ENCODE measurements at regions not wholly inside any gene's neighbourhood (a gene's known extent, or its start where the extent isn't known, plus 50 kb on each side); places are given as distances from the start of the nearest gene placed in this dataset.

GRCh38 chr5:116681334-116682013 lies 106.9 kb upstream of the SEMA6A start:
- WGBS (ENCODE audit: extremely low coverage, insufficient read length, low lambda C conversion rate), result no CpG with 5 or more reads among the region's 7 CpGs

More at GRCh38 chr5:116681334-116682013, 106.9 kb upstream of the SEMA6A start:
- Histone ChIP-seq H3T11ph (ENCODE audit: low read length) (no peak overlapping the region), H3K18ac (ENCODE audit: insufficient read length, low read depth, low read length) (no peak overlapping the region), H3K27me3 (ENCODE audit: insufficient read depth, low read length) (no peaks in the 10 kb centered on the region), H3K14ac (ENCODE audit: insufficient read depth, low read length) (no peak overlapping the region), H3K56ac (ENCODE audit: insufficient read length, low read depth, low read length) (no peak overlapping the region), H2AFZ (ENCODE audit: low read length) (no peak overlapping the region), H4K91ac (ENCODE audit: insufficient read length, low read depth, low read length) (no peak overlapping the region), H3K23me2 (ENCODE audit: insufficient read length, low read depth, low read length, poor library complexity, severe bottlenecking) (no peaks in the 10 kb centered on the region), H3K23ac (ENCODE audit: insufficient read length, low read depth, low read length) (no peak overlapping the region), H3K27ac (ENCODE audit: insufficient read length, low read depth, low read length) (no peak overlapping the region), H3K79me1 (ENCODE audit: insufficient read depth, low read depth, low read length, poor library complexity, severe bottlenecking) (no peaks in the 10 kb centered on the region), H3K4ac (ENCODE audit: low read depth, low read length) (no peak overlapping the region), H3K9me3 (ENCODE audit: control insufficient read depth, low read depth, low read length) (no peaks in the 10 kb centered on the region), H4K20me1 (ENCODE audit: control insufficient read depth, insufficient read depth, insufficient read length) (no peaks in the 10 kb centered on the region), H2AK5ac (ENCODE audit: insufficient read length, low read length) (no peak overlapping the region), H4K8ac (replicated peaks; ENCODE audit: insufficient read length, low read depth, low read length) (no peak overlapping the region), H2BK5ac (ENCODE audit: insufficient read length, low read length) (no peak overlapping the region), H3K4me2 (ENCODE audit: insufficient read depth, insufficient read length, low read length) (no peak overlapping the region), H2BK12ac (ENCODE audit: insufficient read length, low read depth, low read length) (no peak overlapping the region), H2BK120ac (ENCODE audit: low read depth, low read length, poor library complexity, severe bottlenecking) (no peak overlapping the region), H3K9ac (ENCODE audit: extremely low read depth, insufficient read length, low read length) (no peak overlapping the region), H3K79me2 (ENCODE audit: insufficient read depth, low read length) (no peaks in the 10 kb centered on the region), H2BK20ac (ENCODE audit: low read depth, low read length, poor library complexity, severe bottlenecking) (no peak overlapping the region), H3K4me1 (ENCODE audit: insufficient read depth, low read length) (no peaks in the 10 kb centered on the region), H2BK15ac (ENCODE audit: low read depth, low read length) (no peak overlapping the region), H4K5ac (ENCODE audit: insufficient read length, low read depth, low read length) (no peak overlapping the region)
- Mint-ChIP-seq H3K27ac (no peak overlapping the region), H3K27me3 (ENCODE audit: low read depth) (no peaks in the 10 kb centered on the region; the same call in 1 of the 2 replicates), H3K4me3 (no peak overlapping the region), H3K4me1 (peaks cover 9 to 10% of the 10 kb centered on the region in 2 experiments), H3K9me3 (no peaks in the 10 kb centered on the region), H3K36me3 (ENCODE audit: insufficient read depth in 1 of 3, low read depth in 3 of 3) (no peaks in the 10 kb centered on the region; a peak in 1 of 7 replicates)
- no peak for DNase-seq
- TF ChIP-seq, protein P1, sequence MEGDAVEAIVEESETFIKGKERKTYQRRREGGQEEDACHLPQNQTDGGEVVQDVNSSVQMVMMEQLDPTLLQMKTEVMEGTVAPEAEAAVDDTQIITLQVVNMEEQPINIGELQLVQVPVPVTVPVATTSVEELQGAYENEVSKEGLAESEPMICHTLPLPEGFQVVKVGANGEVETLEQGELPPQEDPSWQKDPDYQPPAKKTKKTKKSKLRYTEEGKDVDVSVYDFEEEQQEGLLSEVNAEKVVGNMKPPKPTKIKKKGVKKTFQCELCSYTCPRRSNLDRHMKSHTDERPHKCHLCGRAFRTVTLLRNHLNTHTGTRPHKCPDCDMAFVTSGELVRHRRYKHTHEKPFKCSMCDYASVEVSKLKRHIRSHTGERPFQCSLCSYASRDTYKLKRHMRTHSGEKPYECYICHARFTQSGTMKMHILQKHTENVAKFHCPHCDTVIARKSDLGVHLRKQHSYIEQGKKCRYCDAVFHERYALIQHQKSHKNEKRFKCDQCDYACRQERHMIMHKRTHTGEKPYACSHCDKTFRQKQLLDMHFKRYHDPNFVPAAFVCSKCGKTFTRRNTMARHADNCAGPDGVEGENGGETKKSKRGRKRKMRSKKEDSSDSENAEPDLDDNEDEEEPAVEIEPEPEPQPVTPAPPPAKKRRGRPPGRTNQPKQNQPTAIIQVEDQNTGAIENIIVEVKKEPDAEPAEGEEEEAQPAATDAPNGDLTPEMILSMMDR (conservative IDR thresholded peaks at IDR 0.05), result no peak
